ENCODE measurements at regions not wholly inside any gene's neighbourhood (a gene's known extent, or its start where the extent isn't known, plus 50 kb on each side); places are given as distances from the start of the nearest gene placed in this dataset.

DNA sequence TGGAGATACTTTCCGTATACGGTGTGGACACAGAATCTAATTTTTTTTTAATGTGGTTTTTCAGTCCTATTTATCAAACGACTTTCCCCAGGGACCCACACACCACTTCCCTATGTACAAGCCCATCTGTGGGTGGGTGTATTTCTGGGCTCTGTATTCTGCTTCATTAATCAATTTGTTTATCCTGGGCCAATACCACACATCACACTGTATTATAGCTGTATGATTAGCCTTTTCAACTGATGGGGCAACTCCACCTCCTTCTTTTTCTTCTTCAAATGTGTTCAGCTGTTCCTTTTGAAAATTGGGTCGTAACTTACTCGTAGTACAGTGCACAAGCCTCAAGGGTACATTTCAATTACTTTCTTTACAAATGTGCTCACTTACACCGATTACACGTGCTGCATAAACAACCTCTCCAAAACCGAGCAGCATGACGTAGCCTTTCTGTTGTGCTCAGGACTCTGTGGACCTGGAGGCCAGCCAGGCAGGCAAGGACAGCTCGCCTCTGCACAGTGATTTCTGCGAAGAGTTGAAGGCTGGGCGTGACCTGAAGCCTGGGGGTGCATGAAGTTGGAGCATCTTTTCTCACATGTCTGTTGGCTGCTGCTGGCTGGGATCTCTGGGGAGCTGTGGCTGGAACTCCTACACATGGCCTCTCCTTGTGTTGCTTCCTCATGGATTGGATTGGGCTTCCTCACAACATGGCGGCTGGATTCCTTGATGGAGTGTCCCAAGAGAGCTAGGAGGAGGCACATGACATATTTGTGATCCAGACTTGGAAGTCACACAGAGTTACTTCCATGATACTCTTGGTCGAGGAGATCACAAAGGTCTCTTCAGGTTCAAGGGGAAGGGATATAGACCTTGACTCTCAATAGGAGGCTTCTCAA, 126.5 kb downstream of the CRYAA start:
- TF ChIP-seq CTCF (IDR thresholded peaks at IDR 0.05; ENCODE audit: low read depth, low read length) (no peak), EZH2phosphoT487 (IDR thresholded peaks at IDR 0.05; ENCODE audit: low read depth) (no peak)
